Stimulated activated CD4-positive, alpha-beta T cell treated with anti-CD3 and anti-CD28 coated beads, TNF-alpha, amount 100 ng/mL, for 1 hour (primary cell): ENCODE measurements at regions not wholly inside any gene's neighbourhood (a gene's known extent, or its start where the extent isn't known, plus 50 kb on each side); places are given as distances from the start of the nearest gene placed in this dataset.

Experiments used
- DNase-seq, 3 donors: peaks; one replicate each; pipeline ENCODE4 v3.0.0-alpha.2; 2020; ENCODE audit warnings: low read depth in 3 of 3, low spot score in 1 of 3

- no peak for DNase-seq
Measured at GRCh38 chr2:120620025-120620793, 115.5 kb upstream of the GLI2 start.

GRCh38 chr2:120622159-120622869, 113.4 kb upstream of the GLI2 start:
- no peak for DNase-seq

GRCh38 chr2:120622886-120623753, 112.5 kb upstream of the GLI2 start:
- DNase-seq = no peak

- no peak for DNase-seq
Measured at GRCh38 chr2:120624061-120624737, 111.5 kb upstream of the GLI2 start.

GRCh38 chr2:120624738-120625446, 110.8 kb upstream of the GLI2 start:
- DNase-seq = no peak

- DNase-seq = no peak
Measured at GRCh38 chr2:120625865-120626560, 109.7 kb upstream of the GLI2 start.

GRCh38 chr2:120626566-120626965, 109.1 kb upstream of the GLI2 start:
- DNase-seq = no peak

GRCh38 chr2:120628248-120628647, 107.4 kb upstream of the GLI2 start:
- DNase-seq = no peak

- DNase-seq = no peak
Measured at GRCh38 chr2:120629241-120629895, 106.3 kb upstream of the GLI2 start.

- no peak for DNase-seq
Measured at GRCh38 chr2:120630031-120630701, 105.5 kb upstream of the GLI2 start.

GRCh38 chr2:120631236-120631635, 104.4 kb upstream of the GLI2 start:
- DNase-seq = no peak

GRCh38 chr2:120631724-120632123, 103.9 kb upstream of the GLI2 start:
- DNase-seq = no peak

- no peak for DNase-seq
Measured at GRCh38 chr2:120632796-120633646, 102.6 kb upstream of the GLI2 start.

GRCh38 chr2:120634533-120634932, 101.1 kb upstream of the GLI2 start:
- DNase-seq = no peak

- no peak for DNase-seq
Measured at GRCh38 chr2:120635146-120635545, 100.5 kb upstream of the GLI2 start.

- no peak for DNase-seq
Measured at GRCh38 chr2:120637847-120638246, 97.8 kb upstream of the GLI2 start.

GRCh38 chr2:120638450-120638849, 97.2 kb upstream of the GLI2 start:
- no peak for DNase-seq

- DNase-seq = no peak
Measured at GRCh38 chr2:120641366-120641771, 94.3 kb upstream of the GLI2 start.
